H1 (cell line): ENCODE measurements at regions not wholly inside any gene's neighbourhood (a gene's known extent, or its start where the extent isn't known, plus 50 kb on each side); places are given as distances from the start of the nearest gene placed in this dataset.

Experiments used
- CEBPB ChIP-seq: IDR thresholded peaks from 2 replicates; pipeline ENCODE4 v1.6.1; 2012; ENCODE audit warnings: low read depth, low read length
- CTBP2 ChIP-seq: IDR thresholded peaks from 2 replicates; pipeline ENCODE4 v1.7.0; 2011; ENCODE audit warnings: borderline replicate concordance, mild to moderate bottlenecking, moderate library complexity, mixed read lengths, low read length; ENCODE audit not compliant: insufficient read depth, insufficient read length
- NANOG ChIP-seq: IDR thresholded peaks from 2 replicates; pipeline ENCODE4 v1.6.1; 2011; ENCODE audit warnings: low read length, low read depth, mild to moderate bottlenecking, inconsistent platforms; ENCODE audit not compliant: insufficient read depth, poor library complexity, severe bottlenecking
- RFX5 ChIP-seq: IDR thresholded peaks from 2 replicates; pipeline ENCODE4 v1.6.1; 2011; ENCODE audit warnings: low read depth, low read length, improper control_type of control experiment, borderline replicate concordance
- RXRA ChIP-seq: IDR thresholded peaks from 2 replicates; pipeline ENCODE4 v1.6.1; 2011; ENCODE audit warnings: low read depth, mild to moderate bottlenecking, low read length, moderate library complexity; ENCODE audit not compliant: insufficient read depth
- TEAD4 ChIP-seq: IDR thresholded peaks from 2 replicates; pipeline ENCODE4 v1.6.1; 2012; ENCODE audit warnings: low read depth, low read length, inconsistent platforms, mixed read lengths
- TF ChIP-seq, protein P1 (sequence below): fragments of 300-600 bp; sonication (generic); IDR thresholded peaks from 2 replicates; pipeline ENCODE4 v1.7.1; 2012; ENCODE audit warnings: low read length, moderate library complexity, mild to moderate bottlenecking, inconsistent platforms; ENCODE audit not compliant: insufficient replicate concordance
- TF ChIP-seq, protein P2 (sequence below): IDR thresholded peaks from 2 replicates; pipeline ENCODE4 v1.6.1; 2012; ENCODE audit warnings: inconsistent platforms
- TF ChIP-seq, protein P3 (sequence below): IDR thresholded peaks from 2 replicates; pipeline ENCODE4 v1.6.1; 2012; ENCODE audit warnings: inconsistent platforms

DNA sequence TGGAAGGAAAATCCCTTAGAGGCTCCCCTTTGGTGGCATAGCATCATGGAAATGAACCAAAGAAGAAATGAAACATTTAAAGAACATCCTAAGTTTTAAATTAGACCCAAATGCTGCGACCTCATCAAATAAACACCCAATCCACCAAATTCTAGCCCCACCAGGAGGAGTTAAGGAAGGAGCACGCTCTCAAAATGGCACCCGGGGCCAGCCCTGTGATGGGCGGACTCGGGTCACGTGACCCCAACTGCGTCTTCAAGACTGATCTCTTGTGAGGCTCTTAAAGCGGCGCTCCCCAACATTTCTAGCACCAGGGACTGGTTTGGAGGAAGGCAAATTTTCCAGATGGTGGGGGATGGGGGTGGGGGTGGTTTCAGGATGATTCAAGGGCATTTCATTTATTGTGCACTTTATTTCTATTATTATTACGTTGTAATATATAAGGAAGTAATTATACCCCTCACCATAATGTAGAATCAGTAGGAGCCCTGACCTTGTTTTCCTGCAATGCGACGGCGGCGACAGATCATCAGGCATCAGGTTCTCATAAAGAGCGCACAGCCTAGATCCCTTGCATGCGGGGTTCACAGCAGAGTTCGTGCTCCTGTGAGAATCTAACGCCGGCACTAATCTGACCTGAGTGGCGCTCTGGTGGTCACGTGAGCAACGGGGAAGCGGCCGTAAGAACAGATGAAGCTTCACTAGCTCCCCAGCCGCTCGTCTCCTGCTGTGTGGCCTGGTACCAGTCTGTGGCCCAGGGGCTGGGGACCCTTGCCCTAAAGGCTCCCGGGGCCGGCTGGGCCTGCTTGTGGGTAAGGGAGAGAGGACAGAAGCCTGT, 55.3 kb upstream of the SLC22A11 start (continued):
- TF ChIP-seq, protein P1, sequence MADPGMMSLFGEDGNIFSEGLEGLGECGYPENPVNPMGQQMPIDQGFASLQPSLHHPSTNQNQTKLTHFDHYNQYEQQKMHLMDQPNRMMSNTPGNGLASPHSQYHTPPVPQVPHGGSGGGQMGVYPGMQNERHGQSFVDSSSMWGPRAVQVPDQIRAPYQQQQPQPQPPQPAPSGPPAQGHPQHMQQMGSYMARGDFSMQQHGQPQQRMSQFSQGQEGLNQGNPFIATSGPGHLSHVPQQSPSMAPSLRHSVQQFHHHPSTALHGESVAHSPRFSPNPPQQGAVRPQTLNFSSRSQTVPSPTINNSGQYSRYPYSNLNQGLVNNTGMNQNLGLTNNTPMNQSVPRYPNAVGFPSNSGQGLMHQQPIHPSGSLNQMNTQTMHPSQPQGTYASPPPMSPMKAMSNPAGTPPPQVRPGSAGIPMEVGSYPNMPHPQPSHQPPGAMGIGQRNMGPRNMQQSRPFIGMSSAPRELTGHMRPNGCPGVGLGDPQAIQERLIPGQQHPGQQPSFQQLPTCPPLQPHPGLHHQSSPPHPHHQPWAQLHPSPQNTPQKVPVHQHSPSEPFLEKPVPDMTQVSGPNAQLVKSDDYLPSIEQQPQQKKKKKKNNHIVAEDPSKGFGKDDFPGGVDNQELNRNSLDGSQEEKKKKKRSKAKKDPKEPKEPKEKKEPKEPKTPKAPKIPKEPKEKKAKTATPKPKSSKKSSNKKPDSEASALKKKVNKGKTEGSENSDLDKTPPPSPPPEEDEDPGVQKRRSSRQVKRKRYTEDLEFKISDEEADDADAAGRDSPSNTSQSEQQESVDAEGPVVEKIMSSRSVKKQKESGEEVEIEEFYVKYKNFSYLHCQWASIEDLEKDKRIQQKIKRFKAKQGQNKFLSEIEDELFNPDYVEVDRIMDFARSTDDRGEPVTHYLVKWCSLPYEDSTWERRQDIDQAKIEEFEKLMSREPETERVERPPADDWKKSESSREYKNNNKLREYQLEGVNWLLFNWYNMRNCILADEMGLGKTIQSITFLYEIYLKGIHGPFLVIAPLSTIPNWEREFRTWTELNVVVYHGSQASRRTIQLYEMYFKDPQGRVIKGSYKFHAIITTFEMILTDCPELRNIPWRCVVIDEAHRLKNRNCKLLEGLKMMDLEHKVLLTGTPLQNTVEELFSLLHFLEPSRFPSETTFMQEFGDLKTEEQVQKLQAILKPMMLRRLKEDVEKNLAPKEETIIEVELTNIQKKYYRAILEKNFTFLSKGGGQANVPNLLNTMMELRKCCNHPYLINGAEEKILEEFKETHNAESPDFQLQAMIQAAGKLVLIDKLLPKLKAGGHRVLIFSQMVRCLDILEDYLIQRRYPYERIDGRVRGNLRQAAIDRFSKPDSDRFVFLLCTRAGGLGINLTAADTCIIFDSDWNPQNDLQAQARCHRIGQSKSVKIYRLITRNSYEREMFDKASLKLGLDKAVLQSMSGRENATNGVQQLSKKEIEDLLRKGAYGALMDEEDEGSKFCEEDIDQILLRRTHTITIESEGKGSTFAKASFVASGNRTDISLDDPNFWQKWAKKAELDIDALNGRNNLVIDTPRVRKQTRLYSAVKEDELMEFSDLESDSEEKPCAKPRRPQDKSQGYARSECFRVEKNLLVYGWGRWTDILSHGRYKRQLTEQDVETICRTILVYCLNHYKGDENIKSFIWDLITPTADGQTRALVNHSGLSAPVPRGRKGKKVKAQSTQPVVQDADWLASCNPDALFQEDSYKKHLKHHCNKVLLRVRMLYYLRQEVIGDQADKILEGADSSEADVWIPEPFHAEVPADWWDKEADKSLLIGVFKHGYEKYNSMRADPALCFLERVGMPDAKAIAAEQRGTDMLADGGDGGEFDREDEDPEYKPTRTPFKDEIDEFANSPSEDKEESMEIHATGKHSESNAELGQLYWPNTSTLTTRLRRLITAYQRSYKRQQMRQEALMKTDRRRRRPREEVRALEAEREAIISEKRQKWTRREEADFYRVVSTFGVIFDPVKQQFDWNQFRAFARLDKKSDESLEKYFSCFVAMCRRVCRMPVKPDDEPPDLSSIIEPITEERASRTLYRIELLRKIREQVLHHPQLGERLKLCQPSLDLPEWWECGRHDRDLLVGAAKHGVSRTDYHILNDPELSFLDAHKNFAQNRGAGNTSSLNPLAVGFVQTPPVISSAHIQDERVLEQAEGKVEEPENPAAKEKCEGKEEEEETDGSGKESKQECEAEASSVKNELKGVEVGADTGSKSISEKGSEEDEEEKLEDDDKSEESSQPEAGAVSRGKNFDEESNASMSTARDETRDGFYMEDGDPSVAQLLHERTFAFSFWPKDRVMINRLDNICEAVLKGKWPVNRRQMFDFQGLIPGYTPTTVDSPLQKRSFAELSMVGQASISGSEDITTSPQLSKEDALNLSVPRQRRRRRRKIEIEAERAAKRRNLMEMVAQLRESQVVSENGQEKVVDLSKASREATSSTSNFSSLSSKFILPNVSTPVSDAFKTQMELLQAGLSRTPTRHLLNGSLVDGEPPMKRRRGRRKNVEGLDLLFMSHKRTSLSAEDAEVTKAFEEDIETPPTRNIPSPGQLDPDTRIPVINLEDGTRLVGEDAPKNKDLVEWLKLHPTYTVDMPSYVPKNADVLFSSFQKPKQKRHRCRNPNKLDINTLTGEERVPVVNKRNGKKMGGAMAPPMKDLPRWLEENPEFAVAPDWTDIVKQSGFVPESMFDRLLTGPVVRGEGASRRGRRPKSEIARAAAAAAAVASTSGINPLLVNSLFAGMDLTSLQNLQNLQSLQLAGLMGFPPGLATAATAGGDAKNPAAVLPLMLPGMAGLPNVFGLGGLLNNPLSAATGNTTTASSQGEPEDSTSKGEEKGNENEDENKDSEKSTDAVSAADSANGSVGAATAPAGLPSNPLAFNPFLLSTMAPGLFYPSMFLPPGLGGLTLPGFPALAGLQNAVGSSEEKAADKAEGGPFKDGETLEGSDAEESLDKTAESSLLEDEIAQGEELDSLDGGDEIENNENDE, result no peak
- no peak for TF ChIP-seq NANOG
- TF ChIP-seq, protein P2, sequence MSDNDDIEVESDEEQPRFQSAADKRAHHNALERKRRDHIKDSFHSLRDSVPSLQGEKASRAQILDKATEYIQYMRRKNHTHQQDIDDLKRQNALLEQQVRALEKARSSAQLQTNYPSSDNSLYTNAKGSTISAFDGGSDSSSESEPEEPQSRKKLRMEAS, result 0 out of 2 replicates have a peak, but pooled peaks have one; percentile 21
- no peak for TF ChIP-seq CTBP2
- TF ChIP-seq RFX5, result no peak
- TF ChIP-seq, protein P3, sequence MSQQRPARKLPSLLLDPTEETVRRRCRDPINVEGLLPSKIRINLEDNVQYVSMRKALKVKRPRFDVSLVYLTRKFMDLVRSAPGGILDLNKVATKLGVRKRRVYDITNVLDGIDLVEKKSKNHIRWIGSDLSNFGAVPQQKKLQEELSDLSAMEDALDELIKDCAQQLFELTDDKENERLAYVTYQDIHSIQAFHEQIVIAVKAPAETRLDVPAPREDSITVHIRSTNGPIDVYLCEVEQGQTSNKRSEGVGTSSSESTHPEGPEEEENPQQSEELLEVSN, result peak; percentile 17; the same call in 1 of the 2 replicates
- TF ChIP-seq CEBPB, result no peak
- no peak for TF ChIP-seq TEAD4
- no peak for TF ChIP-seq RXRA
